ENCODE measurements at regions not wholly inside any gene's neighbourhood (a gene's known extent, or its start where the extent isn't known, plus 50 kb on each side); places are given as distances from the start of the nearest gene placed in this dataset.

DNA sequence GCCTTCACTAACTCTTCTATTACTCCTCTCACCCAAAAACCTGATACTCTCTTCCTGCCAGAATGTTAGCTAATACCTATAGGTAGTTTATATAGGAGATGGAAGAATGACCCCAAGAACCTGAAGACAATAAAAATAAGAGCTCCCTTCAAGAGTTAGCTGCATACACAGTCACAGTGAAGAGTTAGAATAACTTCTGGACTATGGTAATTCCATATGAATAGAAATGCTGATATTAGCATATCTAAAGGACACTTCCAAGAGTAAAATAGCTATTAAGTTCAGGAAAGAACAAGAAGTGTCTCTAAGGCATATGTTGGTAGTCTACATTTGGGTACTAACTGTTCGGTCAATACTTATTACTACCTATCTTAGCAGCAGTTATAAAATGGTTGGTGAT lies 134.2 kb downstream of the VGLL3 start:
- intact Hi-C loops (cut with micrococcal nuclease; ENCODE audit: unreplicated experiment), result no loop called here
- ChIA-PET CTCF (no interaction called here), POLR2A (ENCODE audit: low non-redundant PET) (no interaction called here)
- Histone ChIP-seq H3K27ac (ENCODE audit: low read depth, low read length, poor library complexity, severe bottlenecking) (no peak overlapping the region), H3K9me3 (ENCODE audit: low read depth, low read length, poor library complexity, severe bottlenecking) (no peaks in the 10 kb centered on the region), H3K36me3 (ENCODE audit: insufficient read depth, low read length, poor library complexity, severe bottlenecking) (no peaks in the 10 kb centered on the region), H3K27me3 (replicated peaks; ENCODE audit: insufficient read depth, low read depth, low read length, poor library complexity) (no peaks in the 10 kb centered on the region), H3K4me1 (ENCODE audit: insufficient read depth, low read length, poor library complexity, severe bottlenecking) (no peaks in the 10 kb centered on the region), H3K4me3 (ENCODE audit: low read depth, low read length, poor library complexity, severe bottlenecking) (no peak overlapping the region)
- no peak for DNase-seq (ENCODE audit: low spot score)
- TF ChIP-seq EZH2 (IDR thresholded peaks at IDR 0.05; ENCODE audit: borderline replicate concordance, low read depth, low read length, poor library complexity, severe bottlenecking) (no peak), CTCF (conservative IDR thresholded peaks at IDR 0.05; ENCODE audit: low read depth, low read length) (no peak)
- BruUV-seq (replicated peaks), result no TSS peak

- CTCF ChIA-PET, result no interaction called here
- DNase-seq (ENCODE audit: low spot score), result no peak
- no peaks in the 10 kb centered on the region for H3K27me3 ChIP-seq (replicated peaks; ENCODE audit: insufficient read depth, low read depth, low read length, poor library complexity)
- BruUV-seq (replicated peaks), result no TSS peak
- H3K4me1 ChIP-seq (ENCODE audit: insufficient read depth, low read length, poor library complexity, severe bottlenecking), result no peaks in the 10 kb centered on the region
- intact Hi-C loops (cut with micrococcal nuclease; ENCODE audit: unreplicated experiment), result no loop called here
- TF ChIP-seq CTCF (conservative IDR thresholded peaks at IDR 0.05; ENCODE audit: low read depth, low read length) (no peak), EZH2 (IDR thresholded peaks at IDR 0.05; ENCODE audit: borderline replicate concordance, low read depth, low read length, poor library complexity, severe bottlenecking) (no peak)
- POLR2A ChIA-PET (ENCODE audit: low non-redundant PET), result no interaction called here
- no peak overlapping the region for H3K4me3 ChIP-seq (ENCODE audit: low read depth, low read length, poor library complexity, severe bottlenecking)
- H3K36me3 ChIP-seq (ENCODE audit: insufficient read depth, low read length, poor library complexity, severe bottlenecking), result no peaks in the 10 kb centered on the region
- no peak overlapping the region for H3K27ac ChIP-seq (ENCODE audit: low read depth, low read length, poor library complexity, severe bottlenecking)
- no peaks in the 10 kb centered on the region for H3K9me3 ChIP-seq (ENCODE audit: low read depth, low read length, poor library complexity, severe bottlenecking)
These were observed 141.0 kb downstream of the VGLL3 start for GRCh38 chr3:86849991-86850390.

GRCh38 chr3:86845726-86846125 lies 145.2 kb downstream of the VGLL3 start:
- H3K36me3 ChIP-seq (ENCODE audit: insufficient read depth, low read length, poor library complexity, severe bottlenecking), result no peaks in the 10 kb centered on the region
- TF ChIP-seq CTCF (conservative IDR thresholded peaks at IDR 0.05; ENCODE audit: low read depth, low read length) (no peak), EZH2 (IDR thresholded peaks at IDR 0.05; ENCODE audit: borderline replicate concordance, low read depth, low read length, poor library complexity, severe bottlenecking) (no peak)
- no peaks in the 10 kb centered on the region for H3K4me1 ChIP-seq (ENCODE audit: insufficient read depth, low read length, poor library complexity, severe bottlenecking)
- H3K4me3 ChIP-seq (ENCODE audit: low read depth, low read length, poor library complexity, severe bottlenecking), result no peak overlapping the region
- no TSS peak for BruUV-seq (replicated peaks)
- no peaks in the 10 kb centered on the region for H3K27me3 ChIP-seq (replicated peaks; ENCODE audit: insufficient read depth, low read depth, low read length, poor library complexity)
- intact Hi-C loops (cut with micrococcal nuclease; ENCODE audit: unreplicated experiment), result no loop called here
- H3K27ac ChIP-seq (ENCODE audit: low read depth, low read length, poor library complexity, severe bottlenecking), result no peak overlapping the region
- ChIA-PET POLR2A (ENCODE audit: low non-redundant PET) (no interaction called here), CTCF (no interaction called here)
- no peaks in the 10 kb centered on the region for H3K9me3 ChIP-seq (ENCODE audit: low read depth, low read length, poor library complexity, severe bottlenecking)
- no peak for DNase-seq (ENCODE audit: low spot score)
